ENCODE measurements at regions not wholly inside any gene's neighbourhood (a gene's known extent, or its start where the extent isn't known, plus 50 kb on each side); places are given as distances from the start of the nearest gene placed in this dataset.

DNA sequence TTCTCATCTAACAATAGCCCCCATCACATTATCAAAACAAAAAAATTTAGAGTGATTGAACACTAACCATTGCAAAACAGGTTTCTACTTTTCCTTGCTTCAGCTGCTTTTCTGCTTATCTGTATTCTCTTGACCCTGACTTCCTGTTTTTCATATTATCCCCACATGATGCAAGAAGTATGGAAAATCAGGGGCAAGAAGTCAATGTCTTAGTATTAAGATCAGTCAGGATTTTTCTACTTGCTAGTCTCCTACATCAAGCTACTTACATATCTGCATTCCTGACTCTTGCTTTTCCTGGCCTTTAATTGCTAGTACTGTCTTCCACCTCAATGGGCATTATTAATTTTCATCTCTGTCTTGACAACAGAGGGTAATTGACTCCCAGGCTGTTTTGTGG lies 300.2 kb downstream of the OTOL1 start:
- CTCF ChIA-PET (ENCODE audit: low intra/inter-chr PET ratio, low total read pairs): no interaction called here
- H3K4me2 ChIP-seq (ENCODE audit: low read depth, low read length): no peak overlapping the region
- no peak overlapping the region for H2AFZ ChIP-seq (ENCODE audit: low read length)
- FAIRE-seq (no peak), DNase-seq (ENCODE audit: low spot score) (no peak), ATAC-seq (no peak)
- H3K27me3 ChIP-seq (ENCODE audit: control insufficient read depth in 1 of 2, insufficient read depth in 2 of 2, low read length in 2 of 2): no peaks in the 10 kb centered on the region
- H3K79me2 ChIP-seq (ENCODE audit: insufficient read depth, low read length): no peaks in the 10 kb centered on the region
- no peaks in the 10 kb centered on the region for H3K4me1 ChIP-seq (ENCODE audit: insufficient read depth, low read length)
- H3K27ac ChIP-seq (ENCODE audit: extremely low read length, insufficient read depth, low read length): no peak overlapping the region
- H3K4me3 ChIP-seq (replicated peaks in 1 of 3; ENCODE audit: insufficient read depth in 1 of 3, low read depth in 2 of 3, low read length in 3 of 3): no peak overlapping the region
- TF ChIP-seq MTA1 (CRISPR knock-in tag; IDR thresholded peaks at IDR 0.05; ENCODE audit: borderline replicate concordance) (no peak), U2AF2 (IDR thresholded peaks at IDR 0.05; ENCODE audit: low read depth, low read length) (no peak), ZNF230 (CRISPR knock-in tag; IDR thresholded peaks at IDR 0.05) (no peak), MEIS2 (CRISPR knock-in tag; IDR thresholded peaks at IDR 0.05) (no peak), ARNT2 (CRISPR knock-in tag; IDR thresholded peaks at IDR 0.05; ENCODE audit: low read depth) (no peak), ZNF556 (CRISPR knock-in tag; IDR thresholded peaks at IDR 0.05; ENCODE audit: borderline replicate concordance) (no peak), ATRX (CRISPR knock-in tag; IDR thresholded peaks at IDR 0.05; ENCODE audit: borderline replicate concordance) (no peak), CHD2 (IDR thresholded peaks at IDR 0.05; ENCODE audit: low read depth, low read length) (no peak), ZNF441 (CRISPR knock-in tag; IDR thresholded peaks at IDR 0.05; ENCODE audit: borderline replicate concordance) (no peak), ONECUT2 (CRISPR knock-in tag; IDR thresholded peaks at IDR 0.05) (no peak), MIER2 (CRISPR knock-in tag; IDR thresholded peaks at IDR 0.05) (no peak), RELA (CRISPR knock-in tag; IDR thresholded peaks at IDR 0.05) (no peak), JUND (CRISPR knock-in tag; IDR thresholded peaks at IDR 0.05) (no peak), PCBP1 (IDR thresholded peaks at IDR 0.05; ENCODE audit: borderline replicate concordance, low read depth, low read length) (no peak), FLYWCH1 (CRISPR knock-in tag; IDR thresholded peaks at IDR 0.05) (no peak), ZNF546 (CRISPR knock-in tag; conservative IDR thresholded peaks at IDR 0.05) (no peak)
- TF ChIP-seq, protein P1, sequence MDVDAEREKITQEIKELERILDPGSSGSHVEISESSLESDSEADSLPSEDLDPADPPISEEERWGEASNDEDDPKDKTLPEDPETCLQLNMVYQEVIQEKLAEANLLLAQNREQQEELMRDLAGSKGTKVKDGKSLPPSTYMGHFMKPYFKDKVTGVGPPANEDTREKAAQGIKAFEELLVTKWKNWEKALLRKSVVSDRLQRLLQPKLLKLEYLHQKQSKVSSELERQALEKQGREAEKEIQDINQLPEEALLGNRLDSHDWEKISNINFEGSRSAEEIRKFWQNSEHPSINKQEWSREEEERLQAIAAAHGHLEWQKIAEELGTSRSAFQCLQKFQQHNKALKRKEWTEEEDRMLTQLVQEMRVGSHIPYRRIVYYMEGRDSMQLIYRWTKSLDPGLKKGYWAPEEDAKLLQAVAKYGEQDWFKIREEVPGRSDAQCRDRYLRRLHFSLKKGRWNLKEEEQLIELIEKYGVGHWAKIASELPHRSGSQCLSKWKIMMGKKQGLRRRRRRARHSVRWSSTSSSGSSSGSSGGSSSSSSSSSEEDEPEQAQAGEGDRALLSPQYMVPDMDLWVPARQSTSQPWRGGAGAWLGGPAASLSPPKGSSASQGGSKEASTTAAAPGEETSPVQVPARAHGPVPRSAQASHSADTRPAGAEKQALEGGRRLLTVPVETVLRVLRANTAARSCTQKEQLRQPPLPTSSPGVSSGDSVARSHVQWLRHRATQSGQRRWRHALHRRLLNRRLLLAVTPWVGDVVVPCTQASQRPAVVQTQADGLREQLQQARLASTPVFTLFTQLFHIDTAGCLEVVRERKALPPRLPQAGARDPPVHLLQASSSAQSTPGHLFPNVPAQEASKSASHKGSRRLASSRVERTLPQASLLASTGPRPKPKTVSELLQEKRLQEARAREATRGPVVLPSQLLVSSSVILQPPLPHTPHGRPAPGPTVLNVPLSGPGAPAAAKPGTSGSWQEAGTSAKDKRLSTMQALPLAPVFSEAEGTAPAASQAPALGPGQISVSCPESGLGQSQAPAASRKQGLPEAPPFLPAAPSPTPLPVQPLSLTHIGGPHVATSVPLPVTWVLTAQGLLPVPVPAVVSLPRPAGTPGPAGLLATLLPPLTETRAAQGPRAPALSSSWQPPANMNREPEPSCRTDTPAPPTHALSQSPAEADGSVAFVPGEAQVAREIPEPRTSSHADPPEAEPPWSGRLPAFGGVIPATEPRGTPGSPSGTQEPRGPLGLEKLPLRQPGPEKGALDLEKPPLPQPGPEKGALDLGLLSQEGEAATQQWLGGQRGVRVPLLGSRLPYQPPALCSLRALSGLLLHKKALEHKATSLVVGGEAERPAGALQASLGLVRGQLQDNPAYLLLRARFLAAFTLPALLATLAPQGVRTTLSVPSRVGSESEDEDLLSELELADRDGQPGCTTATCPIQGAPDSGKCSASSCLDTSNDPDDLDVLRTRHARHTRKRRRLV (CRISPR knock-in tag; IDR thresholded peaks at IDR 0.05): no peak
- TF ChIP-seq, protein P2, sequence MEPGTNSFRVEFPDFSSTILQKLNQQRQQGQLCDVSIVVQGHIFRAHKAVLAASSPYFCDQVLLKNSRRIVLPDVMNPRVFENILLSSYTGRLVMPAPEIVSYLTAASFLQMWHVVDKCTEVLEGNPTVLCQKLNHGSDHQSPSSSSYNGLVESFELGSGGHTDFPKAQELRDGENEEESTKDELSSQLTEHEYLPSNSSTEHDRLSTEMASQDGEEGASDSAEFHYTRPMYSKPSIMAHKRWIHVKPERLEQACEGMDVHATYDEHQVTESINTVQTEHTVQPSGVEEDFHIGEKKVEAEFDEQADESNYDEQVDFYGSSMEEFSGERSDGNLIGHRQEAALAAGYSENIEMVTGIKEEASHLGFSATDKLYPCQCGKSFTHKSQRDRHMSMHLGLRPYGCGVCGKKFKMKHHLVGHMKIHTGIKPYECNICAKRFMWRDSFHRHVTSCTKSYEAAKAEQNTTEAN (CRISPR knock-in tag; conservative IDR thresholded peaks at IDR 0.05): no peak
- TF ChIP-seq, protein P3, sequence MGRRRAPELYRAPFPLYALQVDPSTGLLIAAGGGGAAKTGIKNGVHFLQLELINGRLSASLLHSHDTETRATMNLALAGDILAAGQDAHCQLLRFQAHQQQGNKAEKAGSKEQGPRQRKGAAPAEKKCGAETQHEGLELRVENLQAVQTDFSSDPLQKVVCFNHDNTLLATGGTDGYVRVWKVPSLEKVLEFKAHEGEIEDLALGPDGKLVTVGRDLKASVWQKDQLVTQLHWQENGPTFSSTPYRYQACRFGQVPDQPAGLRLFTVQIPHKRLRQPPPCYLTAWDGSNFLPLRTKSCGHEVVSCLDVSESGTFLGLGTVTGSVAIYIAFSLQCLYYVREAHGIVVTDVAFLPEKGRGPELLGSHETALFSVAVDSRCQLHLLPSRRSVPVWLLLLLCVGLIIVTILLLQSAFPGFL (CRISPR knock-in tag; IDR thresholded peaks at IDR 0.05): no peak
- in situ Hi-C loops (cut with HindIII; ENCODE audit: extremely low pct_ligation_motif_present, low pct_unique_long_range_greater_than_20kb) (no loop called here), intact Hi-C loops (cut with micrococcal nuclease; ENCODE audit: unreplicated experiment) (no loop called here)
- POLR2A ChIA-PET: no interaction called here
- BruUV-seq (replicated peaks): no TSS peak
- no peaks in the 10 kb centered on the region for H4K20me1 ChIP-seq (ENCODE audit: insufficient read depth, low read length)
- no peak overlapping the region for H3K9ac ChIP-seq (ENCODE audit: insufficient read depth, low read depth, low read length)
- no peaks in the 10 kb centered on the region for H3K36me3 ChIP-seq (replicated peaks in 1 of 2; ENCODE audit: control insufficient read depth in 1 of 2, insufficient read depth in 2 of 2, low read length in 2 of 2)
- H3K9me3 ChIP-seq (ENCODE audit: low read length): no peaks in the 10 kb centered on the region

Data from HepG2 (cell line).